HG03175 (cell line): ENCODE measurements at regions not wholly inside any gene's neighbourhood (a gene's known extent, or its start where the extent isn't known, plus 50 kb on each side); places are given as distances from the start of the nearest gene placed in this dataset.

Experiments used
- ATAC-seq: cut with Tn5 transposase; IDR thresholded peaks from one replicate; pipeline ENCODE4 v1.9.1; 2021; ENCODE audit warnings: mild to moderate bottlenecking, moderate library complexity; ENCODE audit not compliant: unreplicated experiment

DNA sequence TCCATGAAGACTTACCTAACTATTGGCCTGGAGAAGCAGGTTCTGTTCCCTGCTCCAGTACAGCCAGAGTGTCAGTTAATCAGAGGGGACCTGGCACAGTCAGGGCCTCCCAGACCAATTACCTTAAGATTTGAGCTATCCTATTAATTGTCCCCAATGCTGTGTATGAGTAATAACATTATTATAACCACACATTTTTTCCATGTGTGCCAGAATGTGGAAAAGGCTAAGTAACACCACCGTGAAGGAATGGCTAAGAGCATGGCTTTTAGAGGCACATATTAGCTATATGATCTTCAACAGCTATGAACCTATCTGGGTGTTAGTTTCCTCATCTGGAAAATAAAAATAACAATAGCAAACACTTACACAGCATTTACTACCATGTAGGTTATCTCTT is 111.1 kb upstream of the RAP1B start:
- no peak for ATAC-seq

DNA sequence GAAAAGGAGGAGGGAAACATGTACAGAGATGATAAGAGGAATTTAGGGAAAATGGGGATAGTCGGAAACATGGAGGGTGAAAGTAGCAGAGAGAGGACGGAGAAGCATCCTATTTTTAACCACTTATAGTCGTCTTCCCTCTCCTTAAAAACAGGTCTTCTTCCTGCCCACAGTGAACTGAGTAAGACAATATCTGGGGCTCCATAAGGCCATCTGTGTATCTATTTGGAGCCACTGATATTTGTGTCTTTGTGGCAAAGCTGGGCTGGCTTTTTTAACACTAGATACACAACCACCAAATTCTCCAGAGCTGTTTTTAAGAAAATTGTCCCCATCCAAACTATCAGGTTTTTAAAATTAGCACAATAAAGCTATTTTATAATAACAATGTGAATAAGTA is 109.5 kb upstream of the RAP1B start:
- ATAC-seq: no peak

DNA sequence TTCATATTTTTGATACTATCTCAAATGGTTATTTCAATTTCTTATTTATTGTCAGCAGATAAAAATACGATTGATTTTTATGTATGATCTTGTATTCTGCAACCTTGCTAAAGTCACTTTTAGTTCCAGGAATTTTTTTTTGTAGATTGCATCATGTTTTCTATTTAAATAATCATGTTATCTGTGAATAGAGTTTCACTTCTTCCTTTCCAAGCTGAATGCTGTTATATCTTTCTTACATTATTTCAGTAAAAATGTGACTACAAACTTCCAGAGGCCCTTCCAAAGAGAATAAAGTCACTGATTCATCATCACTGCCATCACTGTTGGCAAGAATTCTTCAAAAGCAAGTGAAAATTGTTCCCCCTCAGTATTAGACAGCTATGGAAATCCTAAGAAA is 104.7 kb upstream of the RAP1B start:
- ATAC-seq: no peak

DNA sequence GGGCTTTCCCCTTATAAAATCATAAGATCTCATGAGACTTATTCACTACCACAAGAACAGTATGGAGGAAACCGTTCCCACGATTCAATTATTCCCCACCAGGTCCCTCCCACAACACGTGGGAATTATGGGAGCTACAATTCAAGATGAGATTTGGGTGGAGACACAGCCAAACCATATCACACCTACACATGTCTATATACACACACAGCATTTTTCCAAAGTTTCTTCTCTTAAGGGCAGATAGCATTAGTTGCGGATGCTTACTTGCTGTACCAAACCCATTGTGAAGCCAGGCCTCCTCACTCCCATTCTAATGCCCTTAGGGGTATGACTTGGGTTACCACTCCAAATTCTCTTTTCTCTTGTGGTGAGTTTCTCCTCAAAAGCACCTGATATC is 104.1 kb upstream of the RAP1B start:
- ATAC-seq: no peak

DNA sequence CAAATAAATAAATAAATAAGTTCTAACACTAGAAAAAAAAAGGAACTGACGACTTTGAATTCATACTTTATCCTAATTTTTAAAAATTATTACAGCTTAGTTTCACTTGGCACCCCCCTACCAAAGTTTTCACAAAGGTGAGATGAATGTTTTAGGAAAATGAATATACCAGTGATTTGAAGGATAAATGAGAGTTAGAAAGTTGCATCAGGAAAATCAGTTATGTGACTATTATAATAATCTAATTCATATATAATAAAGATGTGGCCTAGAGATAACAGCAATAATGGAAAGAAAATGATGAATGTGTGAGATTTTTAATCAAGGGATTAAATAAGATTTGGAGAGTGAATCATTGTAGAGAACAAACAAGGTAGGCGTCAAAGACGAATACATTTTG is 103.0 kb upstream of the RAP1B start:
- ATAC-seq: no peak

DNA sequence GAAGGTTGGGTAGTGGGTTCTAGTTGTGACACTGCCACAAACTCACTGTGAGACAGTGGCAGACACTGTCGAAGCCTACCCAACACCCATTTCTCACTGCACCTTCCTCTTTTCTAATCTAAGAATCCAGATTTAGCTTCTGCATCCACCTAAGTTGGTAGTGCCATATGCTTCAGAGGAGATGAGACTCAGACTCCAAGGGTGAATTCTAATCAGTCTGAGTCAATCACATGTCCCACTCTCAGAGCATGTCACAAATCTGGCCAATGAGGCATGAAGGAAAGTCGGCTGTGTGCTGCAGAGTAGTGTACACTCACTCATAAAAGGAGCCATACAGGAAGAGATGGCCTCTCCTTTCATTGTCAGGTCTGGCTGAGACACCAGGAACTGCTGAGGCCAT is 102.1 kb upstream of the RAP1B start:
- ATAC-seq: no peak

DNA sequence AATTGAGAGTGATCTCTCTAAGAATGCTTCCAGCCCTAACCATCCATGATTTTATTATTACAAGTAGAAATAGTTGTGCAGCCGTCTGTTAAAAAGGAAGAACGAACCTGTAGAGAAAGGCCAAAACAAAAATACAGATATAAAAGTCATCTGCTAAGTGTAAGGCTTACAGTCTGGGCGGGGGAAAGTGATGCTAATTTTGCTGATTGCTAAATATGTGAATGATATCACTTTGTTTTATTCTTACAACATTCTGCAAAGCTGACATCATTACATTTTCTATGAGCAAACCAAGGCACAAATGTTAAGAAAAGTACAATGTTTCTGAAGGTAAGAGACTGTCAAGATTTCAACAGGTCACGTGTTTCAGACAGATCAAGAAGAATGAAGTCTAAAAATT is 101.5 kb upstream of the RAP1B start:
- ATAC-seq: no peak

DNA sequence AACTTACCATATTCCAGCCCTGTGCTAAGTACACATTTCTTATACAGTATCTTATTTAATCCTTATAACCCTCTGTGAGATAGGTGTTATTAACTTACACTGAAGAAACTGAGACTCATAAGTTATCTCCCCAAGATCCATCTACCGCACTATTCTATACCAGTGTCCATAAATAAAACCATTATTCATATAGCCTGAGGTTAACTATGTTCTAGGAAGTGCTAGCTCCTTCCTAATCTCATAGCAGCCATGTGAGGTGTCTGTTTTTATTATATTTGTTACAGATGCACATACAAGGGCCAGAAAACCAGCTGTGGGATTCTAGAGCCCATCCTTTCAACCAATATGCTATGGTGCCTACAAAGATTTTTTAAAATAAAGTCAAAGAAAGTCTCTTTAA is 100.3 kb upstream of the RAP1B start:
- no peak for ATAC-seq

DNA sequence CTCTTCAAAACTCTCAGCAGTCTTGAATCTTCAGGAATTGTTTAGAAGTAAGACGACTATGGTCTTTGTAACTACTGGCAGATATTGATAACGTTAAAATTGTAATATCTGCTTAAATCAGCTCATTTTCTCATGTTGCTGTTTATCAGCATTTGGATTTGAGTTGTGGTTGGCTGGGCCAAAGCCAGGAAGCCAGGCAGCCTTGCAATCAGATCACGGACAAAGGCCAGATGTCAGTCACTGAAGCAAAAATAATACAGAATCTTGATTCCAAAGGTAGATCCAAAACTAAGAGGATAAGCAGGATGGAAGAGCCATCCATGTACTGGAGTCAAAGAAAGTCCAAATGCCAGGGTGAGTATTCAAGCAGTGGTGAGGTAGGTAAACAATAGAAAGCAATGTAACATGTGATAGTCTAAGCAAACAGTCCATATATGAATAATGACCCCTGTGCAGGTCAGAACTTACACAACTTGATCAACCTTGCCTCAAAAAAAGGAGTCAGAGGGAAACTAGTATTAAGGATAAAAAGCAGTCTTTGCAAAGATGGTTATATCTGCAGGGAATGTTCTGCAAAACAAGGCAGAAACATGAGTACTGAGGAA is 95.8 kb upstream of the RAP1B start:
- no peak for ATAC-seq

DNA sequence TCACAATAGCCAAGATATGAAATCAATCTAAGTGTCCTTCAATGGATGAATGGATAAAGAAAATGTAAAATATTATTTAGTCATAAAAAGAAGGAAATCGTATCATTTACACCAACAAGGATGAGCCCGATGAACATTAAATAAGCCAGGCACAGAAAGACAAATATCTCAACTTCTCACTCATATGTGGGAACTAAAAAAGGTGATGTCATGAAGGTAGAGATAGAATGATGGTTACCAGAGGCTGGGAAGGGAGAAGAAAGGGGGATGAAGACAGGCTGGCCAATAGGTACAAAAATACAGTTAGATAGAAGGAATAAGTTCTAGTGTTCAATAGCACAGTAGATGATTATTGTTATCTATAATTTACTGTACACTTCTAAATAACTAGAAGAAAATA is 94.9 kb upstream of the RAP1B start:
- ATAC-seq: no peak

DNA sequence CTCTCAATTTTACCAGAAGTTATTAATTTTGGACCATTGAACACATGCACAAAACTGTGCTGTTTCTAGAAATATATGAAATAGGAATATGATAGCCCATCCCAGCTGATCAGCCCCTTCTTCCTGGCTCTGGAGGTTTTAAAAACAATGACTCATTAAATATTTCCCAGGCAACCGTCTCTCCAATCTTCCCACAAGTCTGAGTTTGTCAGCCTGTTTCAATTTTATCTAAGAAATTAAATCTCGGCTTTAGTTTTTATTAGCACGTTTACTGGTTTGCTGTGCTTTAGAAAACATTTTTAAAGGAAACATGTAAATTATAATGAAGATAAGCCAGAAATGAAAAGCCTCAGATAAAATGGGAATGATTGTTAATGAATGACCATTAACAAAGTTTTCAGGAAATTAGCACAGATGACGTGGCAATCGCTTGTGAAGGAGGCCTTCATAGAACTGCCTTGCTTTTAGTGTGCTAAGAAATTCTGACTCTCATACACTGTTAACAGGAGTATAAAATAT is 89.3 kb upstream of the RAP1B start:
- ATAC-seq: no peak

DNA sequence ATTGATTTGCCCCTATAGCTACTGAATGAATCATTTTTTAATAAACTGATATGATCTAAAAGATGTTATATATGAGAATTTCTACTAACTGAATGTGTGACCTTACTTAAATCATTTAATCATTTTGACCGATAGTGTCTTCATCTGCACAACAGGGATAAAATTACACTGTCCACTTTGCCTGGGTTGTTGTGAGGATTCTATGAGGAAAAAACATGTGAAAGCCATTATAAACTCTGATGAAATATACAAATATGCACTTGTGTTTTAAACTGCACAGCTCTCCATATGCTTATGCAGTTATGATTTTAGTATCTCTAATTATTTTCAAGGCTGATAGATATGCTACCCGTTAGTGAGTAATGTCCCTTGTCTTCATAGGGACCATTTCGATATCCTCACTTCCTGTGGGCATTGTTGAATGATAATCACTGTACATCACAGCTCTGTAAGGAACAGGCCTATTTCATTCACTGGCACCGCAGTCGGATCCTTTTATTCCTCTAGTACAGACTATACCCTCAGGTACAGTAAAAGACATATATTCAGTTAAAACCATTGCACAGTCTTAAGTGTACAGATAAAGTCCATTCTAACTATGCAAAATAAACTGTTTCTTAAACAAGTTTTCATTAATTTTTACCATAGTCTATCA is 88.7 kb upstream of the RAP1B start:
- no peak for ATAC-seq

DNA sequence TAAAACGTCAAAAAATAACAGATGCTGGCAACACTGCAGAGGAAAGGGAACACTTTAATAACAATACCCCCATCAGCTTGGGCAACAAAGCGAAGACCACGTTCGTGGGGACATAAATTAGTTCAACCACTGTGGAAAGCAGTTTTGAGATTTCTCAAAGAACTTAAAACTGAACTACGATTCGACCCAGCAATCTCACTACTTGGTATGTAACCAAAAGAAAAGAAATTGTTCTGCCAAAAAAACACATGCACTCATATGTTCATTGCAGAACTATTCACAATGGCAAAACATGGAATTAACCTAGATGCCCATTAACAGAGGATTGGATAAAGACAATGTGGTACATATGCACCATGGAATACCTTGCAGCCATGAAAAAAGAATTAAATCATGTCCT is 81.2 kb upstream of the RAP1B start:
- no peak for ATAC-seq

DNA sequence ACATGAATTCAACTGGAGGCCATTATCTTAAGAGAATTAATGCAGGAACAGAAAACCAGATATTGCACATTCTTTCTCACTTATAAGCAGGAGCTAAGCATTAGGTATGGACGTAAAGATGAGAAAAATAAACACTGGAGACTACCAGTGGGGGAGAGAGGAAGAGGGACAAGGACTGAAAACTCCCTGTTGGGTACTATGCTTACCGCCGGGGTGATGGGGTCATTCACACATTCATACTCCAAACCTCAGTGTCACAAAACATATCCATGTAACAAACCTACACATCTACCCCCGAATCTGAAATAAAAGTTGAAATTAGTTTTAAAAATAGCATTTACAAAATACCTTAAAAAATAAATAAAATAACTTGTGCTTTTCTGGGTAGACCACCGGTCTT is 80.8 kb upstream of the RAP1B start:
- ATAC-seq: no peak

DNA sequence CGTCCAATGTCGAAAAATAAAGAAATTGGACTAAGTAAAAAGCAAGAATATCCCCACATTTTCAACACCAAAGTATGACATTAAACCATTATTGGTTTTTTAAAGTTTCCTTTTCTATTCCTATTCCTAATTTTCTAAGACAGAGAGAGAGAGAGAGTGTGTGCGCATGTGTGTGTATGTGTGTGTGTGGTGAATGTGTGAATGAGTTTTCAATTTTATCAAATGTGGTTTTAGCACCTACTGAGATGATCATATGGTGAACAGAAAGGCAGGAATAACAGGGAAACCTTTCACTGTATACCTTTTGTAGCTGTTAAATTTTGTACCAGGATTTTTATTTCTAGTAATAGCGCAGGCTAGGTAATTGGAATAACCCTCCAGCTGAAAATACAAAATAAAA is 80.4 kb upstream of the RAP1B start:
- no peak for ATAC-seq

DNA sequence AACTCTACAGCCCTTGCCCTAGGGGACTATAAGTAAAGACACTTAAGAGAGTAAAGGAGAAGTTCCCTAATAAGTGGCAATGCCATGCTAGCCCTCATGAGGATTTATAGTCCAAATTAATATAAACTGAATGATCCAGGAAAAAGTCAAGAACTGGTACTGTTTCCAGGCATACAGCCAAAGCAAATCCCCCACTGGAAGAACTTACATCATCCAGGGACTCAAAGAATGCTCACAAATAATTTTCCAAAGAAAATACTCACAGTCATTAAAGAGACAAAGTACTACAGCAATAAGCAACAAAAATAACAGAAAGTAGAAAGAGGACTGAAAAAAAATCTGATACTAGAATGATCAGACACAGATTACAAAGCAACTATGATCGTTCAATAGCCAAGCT is 79.7 kb upstream of the RAP1B start:
- ATAC-seq: no peak

DNA sequence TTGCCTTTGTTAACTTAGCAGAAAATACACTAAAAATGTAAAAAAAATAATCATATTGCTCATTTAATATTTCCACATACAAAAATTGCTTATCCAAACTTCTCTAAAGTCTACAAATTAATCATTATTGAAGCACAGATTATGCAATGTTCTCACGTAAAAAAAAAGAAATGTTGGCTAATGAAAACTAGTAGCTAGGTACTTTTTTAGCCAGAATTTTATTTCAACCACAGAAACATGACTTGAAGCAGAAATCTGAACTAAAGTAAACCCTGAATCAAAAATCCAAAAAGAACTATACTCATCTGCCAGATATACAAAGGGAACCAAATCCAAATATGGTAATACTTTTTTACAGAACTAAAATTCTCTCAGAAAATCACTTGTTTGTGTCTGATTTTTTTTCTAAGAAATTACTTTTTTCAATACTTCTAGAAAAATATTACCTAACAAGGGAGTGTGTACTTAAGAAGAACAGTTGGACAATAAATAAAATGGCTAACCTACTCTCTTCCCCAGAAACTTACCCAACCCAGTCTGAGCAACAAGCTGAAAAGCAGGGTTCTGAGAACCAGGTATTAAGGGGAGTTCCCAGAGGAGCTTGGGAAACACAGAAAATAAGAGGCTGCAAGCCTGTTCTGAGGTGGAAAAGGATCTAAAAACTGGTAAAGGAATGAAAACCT is 78.4 kb upstream of the RAP1B start:
- no peak for ATAC-seq

DNA sequence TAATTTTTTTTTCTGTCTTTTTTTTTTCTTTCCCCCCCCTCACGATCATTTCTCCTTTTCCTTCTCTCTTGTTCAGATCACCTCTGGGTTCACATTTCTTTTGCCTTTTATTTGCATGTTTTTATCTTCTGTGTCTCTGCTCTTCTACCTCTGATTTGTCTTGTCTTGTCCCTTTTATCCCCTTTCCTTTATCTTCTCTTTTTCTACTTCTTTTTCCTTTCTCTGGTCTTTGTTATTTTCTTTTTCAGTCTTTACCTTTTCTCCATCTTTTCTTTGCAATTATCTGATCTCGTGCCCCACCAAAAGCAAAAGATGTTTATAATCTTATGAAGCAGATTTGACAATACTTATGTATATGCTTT is 77.8 kb upstream of the RAP1B start:
- no peak for ATAC-seq

DNA sequence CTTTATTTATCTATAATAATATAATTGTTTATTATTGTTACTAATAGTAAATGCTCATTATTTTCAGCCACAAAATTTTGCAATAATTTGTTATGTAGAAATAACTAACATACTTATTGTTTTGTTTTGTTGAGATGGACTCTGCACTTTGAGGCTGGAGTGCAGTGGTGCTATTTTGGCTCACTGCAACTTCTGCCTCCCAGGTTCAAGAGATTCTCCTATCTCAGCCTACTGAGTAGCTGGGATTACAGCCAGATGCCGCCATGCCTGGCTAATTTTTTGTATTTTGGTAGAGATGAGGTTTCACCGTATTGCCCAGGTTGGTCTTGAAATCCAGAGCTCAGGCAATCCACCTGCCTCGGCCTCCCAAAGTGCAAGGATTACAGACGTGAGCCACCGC is 76.6 kb upstream of the RAP1B start:
- no peak for ATAC-seq

DNA sequence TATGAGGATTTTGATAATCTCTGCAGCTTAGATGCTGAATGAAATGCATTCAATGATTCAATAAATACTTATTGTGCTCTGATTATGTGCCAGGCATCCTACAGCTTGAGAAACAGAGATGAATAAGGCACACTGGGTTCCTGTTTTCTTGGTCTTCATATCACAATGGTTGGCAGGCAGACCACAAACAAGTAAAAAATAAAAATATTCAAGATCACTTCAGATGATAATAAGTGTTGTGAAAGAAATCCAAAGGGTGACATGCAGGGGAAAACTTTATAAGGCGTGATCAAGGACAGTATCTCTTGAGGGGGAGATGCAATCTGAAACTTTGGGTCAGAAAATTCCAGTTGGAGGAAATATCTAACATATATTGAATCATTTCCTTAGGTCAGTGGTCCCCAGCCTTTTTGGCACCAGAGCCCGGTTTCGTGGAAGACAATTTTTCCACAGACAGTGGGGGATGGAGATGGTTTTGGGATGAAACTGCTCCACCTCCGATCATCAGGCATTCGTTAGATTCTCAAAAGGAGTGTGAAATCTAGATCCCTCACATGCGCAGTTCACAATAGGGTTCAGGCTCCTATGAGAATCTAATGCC is 73.7 kb upstream of the RAP1B start:
- ATAC-seq: no peak

DNA sequence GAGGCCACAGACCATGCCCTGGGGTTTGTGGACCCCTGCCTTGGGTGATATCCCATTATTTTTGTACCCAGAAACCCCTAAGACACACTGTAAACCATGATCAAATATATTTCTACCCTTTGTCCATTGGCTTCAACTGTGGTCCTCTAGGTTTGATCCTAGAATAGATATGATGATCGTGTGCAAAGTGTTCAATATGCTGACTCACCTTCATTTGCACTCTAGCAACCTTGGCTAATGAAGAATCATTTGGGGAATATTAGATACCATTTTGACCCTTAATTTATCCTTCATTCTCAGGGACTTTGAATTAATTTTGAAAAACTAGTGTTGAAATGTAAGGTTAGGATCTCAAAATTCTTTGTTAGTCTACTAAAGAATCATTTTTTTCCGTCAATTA is 73.1 kb upstream of the RAP1B start:
- ATAC-seq: no peak
